Thymus (tissue), 11 donors: ENCODE measurements at regions not wholly inside any gene's neighbourhood (a gene's known extent, or its start where the extent isn't known, plus 50 kb on each side); places are given as distances from the start of the nearest gene placed in this dataset.

Experiments used
- DNase-seq, 9 donors: peaks; one replicate each; pipeline ENCODE4 v3.0.0-alpha.2; 2013; ENCODE audit warnings: low spot score in 9 of 9, low read depth in 6 of 9, missing footprints in 1 of 9
- H3K27ac ChIP-seq, 2 donors: one replicate each; pipeline ENCODE4 v1.5.1; 2013; ENCODE audit warnings: control low read depth in 1 of 2, low read depth in 1 of 2, low read length in 1 of 2, mild to moderate bottlenecking in 1 of 2, moderate library complexity in 1 of 2
- H3K27me3 ChIP-seq, 2 donors: one replicate each; pipeline ENCODE4 v1.5.1; 2013; ENCODE audit warnings: low read length in 1 of 2; ENCODE audit not compliant: control insufficient read depth in 2 of 2, insufficient read depth in 1 of 2
- H3K36me3 ChIP-seq, 2 donors: one replicate each; pipeline ENCODE4 v1.5.1; 2013; ENCODE audit warnings: low read length in 1 of 2, mild to moderate bottlenecking in 1 of 2, moderate library complexity in 1 of 2; ENCODE audit not compliant: control insufficient read depth in 2 of 2, insufficient read depth in 2 of 2
- H3K4me1 ChIP-seq, 2 donors: one replicate each; pipeline ENCODE4 v1.5.1; 2013; ENCODE audit warnings: low read length in 2 of 2; ENCODE audit not compliant: control insufficient read depth in 2 of 2, insufficient read depth in 2 of 2
- H3K4me3 ChIP-seq, 2 donors: one replicate each; pipeline ENCODE4 v1.5.1; 2013; ENCODE audit warnings: low read length in 2 of 2, control low read depth in 1 of 2, mild to moderate bottlenecking in 1 of 2
- H3K9me3 ChIP-seq, 2 donors: one replicate each; pipeline ENCODE4 v1.5.1; 2013; ENCODE audit warnings: low read length in 1 of 2, mild to moderate bottlenecking in 1 of 2; ENCODE audit not compliant: control insufficient read depth in 2 of 2, insufficient read depth in 1 of 2
- WGBS: extraction: QIAGEN DNeasy Blood & Tissue Kit; methylation state at CpG from one replicate; pipeline ENCODE4 v1.1.7; 2013; 5-methylcytosine and 5-hydroxymethylcytosine counted together
- donor health status: healthy.

DNA sequence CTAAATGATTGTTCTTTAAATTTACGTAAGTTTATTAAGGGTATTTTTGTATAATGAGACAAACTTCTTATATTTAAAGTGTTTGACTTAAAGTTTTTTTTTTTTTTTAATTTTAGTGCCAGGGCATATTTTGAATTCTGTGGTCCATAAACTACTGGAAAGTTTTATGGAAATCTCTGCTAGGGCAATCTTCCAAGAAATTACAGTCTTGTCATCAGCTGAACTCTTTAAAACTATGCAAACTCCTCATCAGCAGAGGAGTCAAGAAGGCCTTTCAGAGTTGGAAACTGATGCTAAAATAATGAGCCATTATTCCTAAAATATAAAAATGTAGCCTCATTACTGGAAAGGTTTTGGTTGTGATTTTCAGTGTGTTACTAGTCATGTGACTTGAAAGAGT, 1201.9 kb downstream of the BRINP3 start:
- Histone ChIP-seq H3K9me3 (no peaks in the 10 kb centered on the region), H3K27me3 (no peaks in the 10 kb centered on the region), H3K4me3 (no peak overlapping the region), H3K27ac (no peak overlapping the region), H3K36me3 (no peaks in the 10 kb centered on the region), H3K4me1 (no peaks in the 10 kb centered on the region)
- no peak for DNase-seq
- WGBS: 96% methylated on average over 1 of the region's 1 CpG

DNA sequence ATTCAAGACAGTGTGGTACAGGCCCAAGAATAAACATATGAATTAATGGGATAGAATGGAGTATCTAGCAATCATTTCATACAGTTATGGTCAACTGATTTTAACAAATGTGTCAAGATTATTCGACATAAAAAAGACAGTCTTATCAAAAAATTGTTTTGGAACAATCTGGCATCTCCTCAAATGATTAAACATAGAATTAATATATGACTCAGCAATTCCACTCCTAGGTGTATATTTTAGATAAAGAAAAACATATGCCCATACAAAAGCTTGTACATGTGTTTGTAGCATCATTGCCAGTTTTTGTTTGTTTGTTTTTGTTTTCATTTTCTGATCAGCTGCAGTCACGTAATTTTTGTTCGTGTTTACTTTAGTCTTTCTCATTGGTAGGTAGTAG, 1188.3 kb downstream of the BRINP3 start:
- 91% methylated on average over 3 of the region's 3 CpGs for WGBS
- H3K27me3 ChIP-seq: no peaks in the 10 kb centered on the region
- no peak overlapping the region for H3K4me3 ChIP-seq
- H3K4me1 ChIP-seq: no peaks in the 10 kb centered on the region
- H3K36me3 ChIP-seq: no peaks in the 10 kb centered on the region
- H3K9me3 ChIP-seq: no peaks in the 10 kb centered on the region
- DNase-seq: no peak
- H3K27ac ChIP-seq: no peak overlapping the region

GRCh38 chr1:189301235-189301634, 1176.4 kb downstream of the BRINP3 start:
- Histone ChIP-seq H3K27me3 (no peaks in the 10 kb centered on the region), H3K36me3 (no peaks in the 10 kb centered on the region), H3K4me1 (no peaks in the 10 kb centered on the region), H3K4me3 (no peak overlapping the region), H3K9me3 (no peaks in the 10 kb centered on the region), H3K27ac (no peak overlapping the region)
- DNase-seq: no peak
- WGBS: 70% methylated on average over 4 of the region's 4 CpGs

DNA sequence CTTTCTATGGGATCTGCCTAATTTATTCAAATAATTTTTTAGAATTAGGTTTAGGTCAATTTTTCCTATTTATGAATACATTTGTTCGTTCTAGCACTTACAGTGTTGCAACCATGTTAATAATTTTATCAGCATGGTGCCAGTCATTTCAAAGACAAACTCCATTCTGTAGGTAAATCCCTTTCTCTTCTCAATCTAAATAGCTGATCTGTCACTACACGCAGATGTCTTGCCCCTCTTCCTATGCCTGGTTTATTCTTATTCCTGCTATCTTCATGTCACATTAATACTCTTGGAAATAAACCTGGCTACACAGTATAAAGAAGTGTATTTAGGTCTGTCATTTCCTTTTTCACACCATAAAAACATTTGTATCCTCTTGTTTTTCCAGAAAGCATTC, 1172.4 kb downstream of the BRINP3 start:
- Histone ChIP-seq H3K27me3 (no peaks in the 10 kb centered on the region), H3K9me3 (no peaks in the 10 kb centered on the region), H3K36me3 (no peaks in the 10 kb centered on the region), H3K27ac (no peak overlapping the region), H3K4me3 (no peak overlapping the region), H3K4me1 (no peaks in the 10 kb centered on the region)
- no peak for DNase-seq
- WGBS: 85% methylated on average over 2 of the region's 2 CpGs

- Histone ChIP-seq H3K27ac (no peak overlapping the region), H3K36me3 (no peaks in the 10 kb centered on the region), H3K4me1 (no peaks in the 10 kb centered on the region), H3K4me3 (no peak overlapping the region), H3K9me3 (no peaks in the 10 kb centered on the region), H3K27me3 (no peaks in the 10 kb centered on the region)
- 89% methylated on average over 2 of the region's 2 CpGs for WGBS
- no peak for DNase-seq
Measured at GRCh38 chr1:189311915-189312314, 1165.7 kb downstream of the BRINP3 start.

- DNase-seq: no peak
- H3K4me1 ChIP-seq: no peaks in the 10 kb centered on the region
- no peaks in the 10 kb centered on the region for H3K9me3 ChIP-seq
- H3K4me3 ChIP-seq: no peak overlapping the region
- no peak overlapping the region for H3K27ac ChIP-seq
- no peaks in the 10 kb centered on the region for H3K27me3 ChIP-seq
- H3K36me3 ChIP-seq: no peaks in the 10 kb centered on the region
Measured at GRCh38 chr1:189312499-189312898, 1165.2 kb downstream of the BRINP3 start.

GRCh38 chr1:189313488-189313887, 1164.2 kb downstream of the BRINP3 start:
- H3K4me1 ChIP-seq: no peaks in the 10 kb centered on the region
- no peak overlapping the region for H3K4me3 ChIP-seq
- no peaks in the 10 kb centered on the region for H3K36me3 ChIP-seq
- WGBS: 76% methylated on average over 2 of the region's 2 CpGs
- no peak overlapping the region for H3K27ac ChIP-seq
- no peak for DNase-seq
- H3K27me3 ChIP-seq: no peaks in the 10 kb centered on the region
- H3K9me3 ChIP-seq: no peaks in the 10 kb centered on the region

DNA sequence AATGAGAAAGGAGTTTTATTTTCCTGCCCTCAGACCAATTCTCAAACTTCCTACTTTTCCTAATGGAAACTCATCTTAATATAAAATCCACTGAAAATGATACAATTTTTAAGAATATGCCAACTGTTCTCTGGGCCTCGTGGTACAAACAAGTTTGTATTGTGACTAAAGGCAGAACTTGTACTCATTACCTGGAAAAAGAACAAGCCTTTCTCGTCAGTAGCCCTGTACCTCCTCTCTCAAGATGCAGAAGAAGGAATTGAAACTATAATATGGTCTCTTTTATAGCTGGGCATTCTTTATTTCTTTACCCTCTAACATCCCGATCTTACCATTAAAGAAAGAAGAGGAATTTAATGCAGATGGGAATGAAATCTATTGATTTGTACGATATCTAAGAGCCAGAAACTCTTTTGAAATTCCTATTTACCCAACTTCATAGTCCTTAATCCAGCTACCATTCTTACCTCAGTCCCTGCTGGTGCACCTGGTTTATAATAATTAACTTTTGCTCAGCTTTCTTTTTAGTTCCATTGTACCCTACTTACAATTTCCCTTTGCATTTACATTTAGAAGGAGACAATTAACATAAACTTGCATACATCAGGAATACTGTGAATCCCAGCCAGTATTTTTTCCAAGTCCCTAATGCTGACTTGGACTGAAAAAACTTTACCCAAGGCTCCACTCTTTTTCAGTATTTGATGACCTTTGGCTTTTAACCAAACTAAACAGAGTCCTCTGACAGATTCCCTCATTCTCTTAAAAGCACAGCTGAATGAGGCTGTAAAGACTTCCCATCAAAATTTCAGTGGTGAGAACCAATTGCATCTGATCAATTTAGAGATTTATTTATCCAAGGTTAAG, 1162.4 kb downstream of the BRINP3 start:
- Histone ChIP-seq H3K9me3 (no peaks in the 10 kb centered on the region), H3K27me3 (no peaks in the 10 kb centered on the region), H3K36me3 (no peaks in the 10 kb centered on the region), H3K4me3 (no peak overlapping the region), H3K27ac (no peak overlapping the region), H3K4me1 (no peaks in the 10 kb centered on the region)
- 79% methylated on average over 4 of the region's 4 CpGs for WGBS
- DNase-seq: no peak

- H3K4me1 ChIP-seq: no peaks in the 10 kb centered on the region
- 97% methylated on average over 3 of the region's 3 CpGs for WGBS
- H3K36me3 ChIP-seq: no peaks in the 10 kb centered on the region
- no peaks in the 10 kb centered on the region for H3K9me3 ChIP-seq
- no peak overlapping the region for H3K27ac ChIP-seq
- no peak for DNase-seq
- H3K4me3 ChIP-seq: no peak overlapping the region
- H3K27me3 ChIP-seq: no peaks in the 10 kb centered on the region
Measured at GRCh38 chr1:189323091-189323490, 1154.6 kb downstream of the BRINP3 start.
